ENCODE measurements at regions not wholly inside any gene's neighbourhood (a gene's known extent, or its start where the extent isn't known, plus 50 kb on each side); places are given as distances from the start of the nearest gene placed in this dataset.

GRCh38 chr15:37260255-37260654 is 159.9 kb upstream of the MEIS2 start:
- no peak for DNase-seq (ENCODE audit: low spot score)

- DNase-seq (ENCODE audit: low spot score), result no peak
Observed at GRCh38 chr15:37261685-37262084, 161.3 kb upstream of the MEIS2 start.

- DNase-seq (ENCODE audit: low spot score), result no peak
Observed at GRCh38 chr15:37262922-37263608, 162.7 kb upstream of the MEIS2 start.

GRCh38 chr15:37289109-37289765 is 188.9 kb upstream of the MEIS2 start:
- DNase-seq (ENCODE audit: low spot score), result no peak

- no peak for DNase-seq (ENCODE audit: low spot score)
Observed at GRCh38 chr15:37291920-37292319, 191.6 kb upstream of the MEIS2 start.

- no peak for DNase-seq (ENCODE audit: low spot score)
Observed at GRCh38 chr15:37298271-37298670, 197.9 kb upstream of the MEIS2 start.

- no peak for DNase-seq (ENCODE audit: low spot score)
Observed at GRCh38 chr15:37339437-37339836, 239.1 kb upstream of the MEIS2 start.

GRCh38 chr15:37339856-37340255 is 239.5 kb upstream of the MEIS2 start:
- DNase-seq (ENCODE audit: low spot score), result no peak

GRCh38 chr15:37340438-37340837 is 240.1 kb upstream of the MEIS2 start:
- DNase-seq (ENCODE audit: low spot score), result no peak

GRCh38 chr15:37359101-37359892 is 258.9 kb upstream of the MEIS2 start:
- no peak for DNase-seq (ENCODE audit: low spot score)

GRCh38 chr15:37359893-37360290 is 259.5 kb upstream of the MEIS2 start:
- no peak for DNase-seq (ENCODE audit: low spot score)

- DNase-seq (ENCODE audit: low spot score), result no peak
Observed at GRCh38 chr15:37360724-37361123, 260.4 kb upstream of the MEIS2 start.

GRCh38 chr15:37361621-37362020 is 261.3 kb upstream of the MEIS2 start:
- DNase-seq (ENCODE audit: low spot score), result no peak

GRCh38 chr15:37362414-37362813 is 262.1 kb upstream of the MEIS2 start:
- no peak for DNase-seq (ENCODE audit: low spot score)

- DNase-seq (ENCODE audit: low spot score), result no peak
Observed at GRCh38 chr15:37368961-37369360, 268.6 kb upstream of the MEIS2 start.

GRCh38 chr15:37370941-37371340 is 270.6 kb upstream of the MEIS2 start:
- DNase-seq (ENCODE audit: low spot score), result no peak

- no peak for DNase-seq (ENCODE audit: low spot score)
Observed at GRCh38 chr15:37372064-37372463, 271.7 kb upstream of the MEIS2 start.

- no peak for DNase-seq (ENCODE audit: low spot score)
Observed at GRCh38 chr15:37375519-37375918, 275.2 kb upstream of the MEIS2 start.

- DNase-seq (ENCODE audit: low spot score), result no peak
Observed at GRCh38 chr15:37377428-37377827, 277.1 kb upstream of the MEIS2 start.

GRCh38 chr15:37394402-37395099 is 294.2 kb upstream of the MEIS2 start:
- no peak for DNase-seq (ENCODE audit: low spot score)

GRCh38 chr15:37395100-37395468 is 294.7 kb upstream of the MEIS2 start:
- no peak for DNase-seq (ENCODE audit: low spot score)

GRCh38 chr15:37397266-37398022 is 297.1 kb upstream of the MEIS2 start:
- DNase-seq (ENCODE audit: low spot score), result no peak
